D721Med (cell line): ENCODE measurements at regions not wholly inside any gene's neighbourhood (a gene's known extent, or its start where the extent isn't known, plus 50 kb on each side); places are given as distances from the start of the nearest gene placed in this dataset.

Source experiments
- DNase-seq: peaks from one replicate; pipeline ENCODE4 v3.0.0; 2011; ENCODE audit warnings: low spot score; ENCODE audit not compliant: insufficient read length
- FAIRE-seq: peaks from 2 replicates; lab custom pipeline; 2011; peaks lifted over from hg19 to GRCh38; lab: Jason Lieb, UNC
- TF ChIP-seq, protein P1 (sequence below): IDR thresholded peaks from 2 replicates; pipeline ENCODE4 v1.5.1; 2012; ENCODE audit warnings: mild to moderate bottlenecking, control low read depth; ENCODE audit not compliant: insufficient read depth; ENCODE audit errors: missing control alignments

- no peak for FAIRE-seq
Observed at GRCh38 chr4:165743422-165743821, 129.6 kb upstream of the TLL1 start.

GRCh38 chr4:165744370-165744769, 128.7 kb upstream of the TLL1 start:
- FAIRE-seq (no peak), DNase-seq (no peak)
- TF ChIP-seq, protein P1, sequence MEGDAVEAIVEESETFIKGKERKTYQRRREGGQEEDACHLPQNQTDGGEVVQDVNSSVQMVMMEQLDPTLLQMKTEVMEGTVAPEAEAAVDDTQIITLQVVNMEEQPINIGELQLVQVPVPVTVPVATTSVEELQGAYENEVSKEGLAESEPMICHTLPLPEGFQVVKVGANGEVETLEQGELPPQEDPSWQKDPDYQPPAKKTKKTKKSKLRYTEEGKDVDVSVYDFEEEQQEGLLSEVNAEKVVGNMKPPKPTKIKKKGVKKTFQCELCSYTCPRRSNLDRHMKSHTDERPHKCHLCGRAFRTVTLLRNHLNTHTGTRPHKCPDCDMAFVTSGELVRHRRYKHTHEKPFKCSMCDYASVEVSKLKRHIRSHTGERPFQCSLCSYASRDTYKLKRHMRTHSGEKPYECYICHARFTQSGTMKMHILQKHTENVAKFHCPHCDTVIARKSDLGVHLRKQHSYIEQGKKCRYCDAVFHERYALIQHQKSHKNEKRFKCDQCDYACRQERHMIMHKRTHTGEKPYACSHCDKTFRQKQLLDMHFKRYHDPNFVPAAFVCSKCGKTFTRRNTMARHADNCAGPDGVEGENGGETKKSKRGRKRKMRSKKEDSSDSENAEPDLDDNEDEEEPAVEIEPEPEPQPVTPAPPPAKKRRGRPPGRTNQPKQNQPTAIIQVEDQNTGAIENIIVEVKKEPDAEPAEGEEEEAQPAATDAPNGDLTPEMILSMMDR: no peak

More at GRCh38 chr4:165743422-165743821, 129.6 kb upstream of the TLL1 start:
- DNase-seq: no peak
- TF ChIP-seq, protein P1: no peak

GRCh38 chr4:165748321-165748720, 124.7 kb upstream of the TLL1 start:
- TF ChIP-seq, protein P1: no peak
- no peak for FAIRE-seq
- DNase-seq: no peak

DNA sequence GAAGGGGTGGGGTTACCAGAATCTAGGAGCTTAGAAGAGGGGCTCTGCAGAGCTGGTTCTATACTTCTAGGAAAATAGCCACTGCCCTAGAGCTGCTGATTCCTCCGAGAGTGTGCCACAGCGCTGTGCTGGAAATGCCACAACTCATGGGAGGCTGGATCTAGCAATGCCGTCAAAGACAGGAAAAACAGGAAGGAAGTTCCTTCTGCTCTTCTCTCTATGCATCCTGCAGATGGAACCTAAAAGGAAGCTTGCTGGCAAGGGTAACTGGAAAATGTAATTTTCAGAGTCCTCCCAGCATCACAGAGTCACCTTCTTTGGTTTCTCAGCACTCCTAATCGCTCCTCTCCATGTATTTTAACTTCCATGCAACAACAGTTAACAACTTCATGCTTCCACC, 121.2 kb upstream of the TLL1 start:
- FAIRE-seq (no peak), DNase-seq (no peak)
- TF ChIP-seq, protein P1: no peak

DNA sequence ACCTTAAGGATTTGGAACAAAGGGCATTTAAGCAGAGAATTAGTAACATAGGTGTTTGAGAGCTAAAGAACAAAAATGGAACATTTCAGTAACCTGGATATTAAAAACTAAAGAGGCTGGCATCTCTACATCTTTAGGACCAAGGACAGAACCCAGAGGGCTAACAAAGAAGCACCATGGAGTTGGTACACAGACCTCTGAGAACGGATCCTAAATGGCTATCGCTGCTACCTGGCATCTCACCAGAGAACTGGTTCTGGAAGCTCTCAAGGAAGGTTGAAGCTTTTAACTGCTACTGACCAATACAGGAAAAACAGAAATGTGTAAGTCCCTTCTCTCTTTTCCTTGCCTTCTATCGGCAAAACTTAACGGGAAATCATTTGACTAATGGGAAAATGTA, 118.4 kb upstream of the TLL1 start:
- FAIRE-seq (no peak), DNase-seq (no peak)
- TF ChIP-seq, protein P1: no peak

DNA sequence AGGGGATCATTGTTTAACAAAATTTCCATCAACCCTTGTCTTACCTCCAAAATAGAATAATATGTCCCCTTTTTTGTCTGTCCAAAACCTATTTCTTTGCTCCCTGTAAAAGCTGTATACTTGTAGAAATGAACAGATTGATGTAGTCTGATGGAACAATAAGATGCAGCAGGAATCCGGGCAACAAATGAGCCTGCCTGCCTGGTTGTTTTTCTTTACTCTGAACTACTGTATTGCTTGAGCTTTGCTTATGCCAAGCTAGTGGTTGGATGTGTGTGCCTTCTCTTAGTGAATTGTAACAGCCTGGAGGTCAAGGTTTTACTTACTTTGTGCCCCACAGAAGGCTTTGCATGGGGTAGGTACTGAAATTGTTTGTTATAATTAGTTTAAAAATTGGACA, 116.2 kb upstream of the TLL1 start:
- TF ChIP-seq, protein P1: no peak
- no peak for FAIRE-seq

GRCh38 chr4:165757451-165757850, 115.6 kb upstream of the TLL1 start:
- no peak for FAIRE-seq
- TF ChIP-seq, protein P1: no peak

More for the DNA sequence above, 116.2 kb upstream of the TLL1 start:
- no peak for DNase-seq

More at GRCh38 chr4:165757451-165757850, 115.6 kb upstream of the TLL1 start:
- DNase-seq: no peak
